ENCODE measurements at regions not wholly inside any gene's neighbourhood (a gene's known extent, or its start where the extent isn't known, plus 50 kb on each side); places are given as distances from the start of the nearest gene placed in this dataset.
"Not testable (repeated sequence)": the region's sequence is repeated elsewhere in the genome, so short reads cannot be mapped to it uniquely, and the experiment has no call there.

DNA sequence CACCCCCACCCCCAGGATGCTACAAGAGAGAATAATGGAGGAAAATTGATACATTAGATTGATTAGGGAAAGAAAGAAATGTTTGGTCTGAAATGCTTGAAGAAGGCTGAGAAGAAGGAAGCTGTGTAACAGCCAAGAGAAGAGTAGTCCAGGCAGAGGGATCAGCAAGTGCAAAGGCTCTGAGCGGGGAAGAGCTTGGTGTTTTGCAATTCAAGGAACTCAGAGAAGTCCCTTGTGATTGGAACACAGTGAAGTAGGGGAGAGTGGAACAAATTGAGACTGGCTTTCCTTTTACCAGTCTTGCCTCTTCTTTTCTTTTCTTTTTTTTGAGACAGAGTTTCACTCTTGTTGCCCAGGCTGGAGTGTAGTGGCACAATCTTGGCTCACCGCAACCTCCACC is 76.6 kb upstream of the CHD6 start:
- intact Hi-C loops (cut with DNase I), result loop anchor here (5.0 to 10.0 kb wide), 5 partner anchors 77 to 550 kb away; partner anchors contain the start of genes CHD6 and LPIN3
- DNase-seq (ENCODE audit: low spot score), result no peak

DNA sequence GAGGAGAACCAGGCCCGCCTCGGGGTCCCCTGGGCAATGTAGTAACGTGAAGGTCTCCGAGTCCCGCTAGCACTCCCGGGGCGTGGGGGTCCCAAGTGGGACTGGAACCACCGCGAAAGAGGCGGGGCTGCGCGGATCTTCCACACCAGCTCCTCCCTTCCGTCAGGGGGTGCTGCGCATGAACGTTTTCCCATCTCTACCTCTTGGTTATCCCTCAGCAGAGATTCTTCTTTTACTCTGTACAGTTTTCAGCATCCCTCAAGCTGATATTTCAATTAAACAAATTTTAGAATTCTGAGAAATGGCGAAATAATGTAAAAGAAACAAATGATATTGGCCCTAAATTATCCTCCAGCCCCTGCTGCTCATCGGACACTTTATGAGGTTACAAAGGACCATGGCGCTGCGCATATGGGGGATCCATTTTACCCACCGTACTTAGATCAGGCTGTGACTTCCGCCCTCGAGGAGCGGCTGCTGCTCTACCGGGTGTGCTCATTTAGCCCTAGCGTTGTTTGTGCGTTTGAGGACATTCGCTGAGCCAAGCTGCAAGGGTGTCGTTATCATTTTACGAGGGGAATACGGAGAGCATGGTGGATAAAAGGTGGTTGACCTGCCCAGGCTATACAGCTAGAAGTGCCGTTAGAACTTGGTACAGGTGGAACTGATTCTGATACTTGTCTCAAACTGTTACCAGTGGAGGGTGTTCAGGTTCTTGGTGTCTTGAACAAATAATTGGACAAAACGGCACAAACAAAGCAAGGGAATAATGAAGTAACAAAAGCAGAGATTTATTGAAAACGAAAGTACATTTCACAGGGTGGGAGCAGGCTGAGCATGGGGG is 75.2 kb upstream of the CHD6 start:
- peak; percentile 84 for DNase-seq (ENCODE audit: low spot score)
- intact Hi-C loops (cut with DNase I), result loop anchor here (5.0 to 10.0 kb wide), 5 partner anchors 76 to 549 kb away; partner anchors contain the start of genes CHD6 and LPIN3

DNA sequence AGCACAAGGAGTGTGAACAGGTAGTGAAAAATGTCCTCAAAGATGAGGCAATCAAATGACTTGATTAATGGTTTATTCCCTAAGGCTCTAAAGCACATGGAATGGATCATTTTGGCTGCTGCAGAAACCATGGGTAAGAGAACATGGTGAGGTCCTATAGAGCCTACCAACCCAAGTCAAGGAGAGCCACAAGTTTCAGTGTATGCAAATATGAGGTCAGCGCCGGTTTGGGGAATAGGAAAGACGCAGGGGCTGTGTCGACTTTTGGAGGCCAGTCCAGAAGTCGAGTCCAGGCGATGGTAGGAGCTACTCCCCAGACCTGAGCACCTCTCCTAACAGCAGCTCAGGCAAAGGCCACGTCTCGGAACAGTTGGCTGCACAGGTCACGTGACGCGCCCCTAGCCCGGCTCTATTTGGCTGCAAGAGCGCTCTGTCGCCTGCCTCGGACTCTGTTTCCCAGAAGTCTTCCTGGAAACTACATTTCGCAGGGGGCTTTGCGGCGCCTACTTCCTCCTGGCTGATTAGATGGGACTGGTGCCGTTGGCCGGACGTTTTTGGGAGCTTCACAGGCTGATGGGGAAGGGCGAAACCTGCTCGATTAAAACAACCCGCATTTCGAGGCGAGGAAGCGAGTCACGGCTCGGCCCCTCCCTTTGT is 74.4 kb upstream of the CHD6 start:
- DNase-seq (ENCODE audit: low spot score), result peak; percentile 90
- intact Hi-C loops (cut with DNase I), result loop anchor here (5.0 to 10.0 kb wide), 5 partner anchors 75 to 548 kb away; partner anchors contain the start of genes CHD6 and LPIN3

DNA sequence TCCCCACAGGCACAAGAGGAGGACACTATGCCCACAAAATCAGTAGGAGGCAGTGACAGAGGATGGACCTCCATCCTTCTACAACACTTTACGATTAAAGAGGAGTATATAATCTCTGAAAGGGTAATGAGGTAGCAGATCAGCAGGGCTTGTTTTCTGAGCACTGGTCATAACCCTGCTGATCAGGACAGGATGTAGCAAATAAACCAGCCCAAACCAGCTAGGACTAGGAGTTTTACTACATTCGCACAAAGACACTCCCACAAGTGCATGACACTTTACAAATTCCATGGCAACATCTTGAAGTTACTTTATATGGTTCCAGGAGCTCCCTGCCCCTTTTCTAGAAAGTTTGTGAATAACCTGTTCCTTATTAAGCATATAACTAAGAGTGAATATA is 73.3 kb upstream of the CHD6 start:
- no peak for DNase-seq (ENCODE audit: low spot score)
- intact Hi-C loops (cut with DNase I), result loop anchor here (5.0 to 10.0 kb wide), 5 partner anchors 74 to 547 kb away; partner anchors contain the start of genes CHD6 and LPIN3

DNA sequence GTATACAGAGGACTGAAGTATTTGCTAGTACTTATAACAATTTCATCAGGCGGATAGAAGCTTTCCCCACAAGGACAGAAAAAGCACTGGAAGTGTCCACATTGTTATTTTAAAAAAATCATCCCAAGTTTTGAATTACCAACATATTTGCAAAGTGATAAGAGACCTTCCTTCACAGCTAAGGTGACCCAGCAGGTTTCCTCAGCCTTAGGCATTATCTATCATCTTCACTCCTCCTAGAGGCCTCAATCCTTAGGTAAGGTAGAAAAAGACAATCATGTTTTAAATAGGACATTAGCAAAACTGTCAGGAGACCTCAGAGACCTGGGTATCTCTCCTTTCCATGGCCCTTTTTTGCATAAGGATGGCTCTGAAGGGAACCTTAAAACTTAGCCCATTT is 72.5 kb upstream of the CHD6 start:
- intact Hi-C loops (cut with DNase I), result loop anchor here (5.0 to 10.0 kb wide), 5 partner anchors 73 to 546 kb away; partner anchors contain the start of genes CHD6 and LPIN3
- DNase-seq (ENCODE audit: low spot score), result no peak

DNA sequence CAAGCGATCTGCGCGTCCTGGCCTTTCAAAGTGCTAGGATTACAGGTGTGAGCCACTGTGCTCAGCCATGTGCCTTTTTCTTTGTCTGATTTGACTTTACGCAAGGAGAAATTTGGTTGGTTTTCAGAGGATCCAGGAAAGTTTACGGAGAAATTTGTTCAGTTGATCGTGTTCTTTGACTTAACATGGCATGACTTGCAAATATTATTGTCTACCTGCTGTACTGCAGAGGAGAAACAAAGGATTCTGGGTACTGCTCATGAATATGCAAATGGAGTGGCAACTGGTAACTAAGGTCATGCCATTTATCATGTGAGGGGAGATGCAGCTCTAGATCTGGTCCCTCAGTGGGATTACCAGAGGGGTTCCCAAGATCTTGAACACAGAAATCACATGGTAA is 68.8 kb upstream of the CHD6 start:
- intact Hi-C loops (cut with DNase I), result no loop called here
- DNase-seq (ENCODE audit: low spot score), result no peak

DNA sequence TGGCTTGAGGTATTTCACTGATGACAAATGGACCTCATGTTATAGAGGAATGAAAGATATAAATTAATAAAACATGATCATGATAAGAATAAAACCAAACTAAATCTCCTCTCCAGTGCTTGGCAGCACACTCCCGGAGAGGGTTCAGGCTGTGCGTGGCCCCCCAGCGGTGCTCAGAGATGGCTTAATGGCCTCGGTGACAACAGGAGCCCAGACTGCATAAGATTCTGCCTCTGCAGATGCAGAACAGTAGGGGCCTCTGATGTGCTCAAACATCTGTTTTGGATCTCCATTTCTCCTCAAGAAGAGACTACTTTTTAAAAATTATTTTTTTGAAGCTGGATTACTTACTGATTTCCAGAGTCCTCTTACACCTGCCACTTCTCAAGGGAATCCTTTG is 67.0 kb upstream of the CHD6 start:
- intact Hi-C loops (cut with DNase I); DNase-seq (ENCODE audit: low spot score): not testable (repeated sequence)

DNA sequence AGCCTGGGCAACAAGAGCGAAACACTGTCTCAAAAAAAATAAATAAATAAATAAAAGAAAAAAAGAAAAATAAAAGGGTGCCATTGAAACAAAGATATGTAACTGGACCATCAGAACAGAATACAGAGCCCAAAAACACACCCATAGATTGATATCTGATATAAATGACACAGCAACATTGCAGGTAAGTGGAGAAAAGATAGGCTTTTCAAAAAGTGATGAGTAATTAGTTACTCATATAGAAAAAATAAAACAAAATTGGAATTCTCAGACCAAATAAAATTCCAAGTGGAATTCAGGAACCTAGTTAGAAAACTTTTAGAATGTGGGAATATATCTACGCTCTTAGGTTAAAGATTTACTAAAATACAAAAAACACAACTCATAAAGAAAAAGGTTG is 60.6 kb upstream of the CHD6 start:
- DNase-seq (ENCODE audit: low spot score), result no peak
- intact Hi-C loops (cut with DNase I), result no loop called here

DNA sequence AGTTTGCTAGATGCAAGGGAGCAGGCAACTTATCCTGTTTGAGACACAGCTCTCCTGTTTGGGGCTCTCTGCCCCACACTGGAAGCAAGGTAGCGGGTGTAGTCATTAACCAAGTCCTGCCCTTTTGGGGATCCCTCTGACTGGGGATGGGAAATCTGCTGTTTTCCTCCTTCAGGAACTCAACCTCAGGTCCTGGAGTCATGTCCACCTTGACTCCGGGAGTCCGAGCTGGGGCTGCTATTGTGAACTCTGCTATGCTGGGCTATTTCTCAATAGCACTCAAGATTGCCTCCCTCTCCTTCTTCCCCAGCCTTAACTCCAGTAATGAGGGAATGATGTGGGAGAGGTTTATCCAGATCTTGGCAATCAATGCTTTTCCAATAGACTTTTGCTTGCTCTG is 54.1 kb upstream of the CHD6 start:
- DNase-seq (ENCODE audit: low spot score), result no peak
- intact Hi-C loops (cut with DNase I), result no loop called here

DNA sequence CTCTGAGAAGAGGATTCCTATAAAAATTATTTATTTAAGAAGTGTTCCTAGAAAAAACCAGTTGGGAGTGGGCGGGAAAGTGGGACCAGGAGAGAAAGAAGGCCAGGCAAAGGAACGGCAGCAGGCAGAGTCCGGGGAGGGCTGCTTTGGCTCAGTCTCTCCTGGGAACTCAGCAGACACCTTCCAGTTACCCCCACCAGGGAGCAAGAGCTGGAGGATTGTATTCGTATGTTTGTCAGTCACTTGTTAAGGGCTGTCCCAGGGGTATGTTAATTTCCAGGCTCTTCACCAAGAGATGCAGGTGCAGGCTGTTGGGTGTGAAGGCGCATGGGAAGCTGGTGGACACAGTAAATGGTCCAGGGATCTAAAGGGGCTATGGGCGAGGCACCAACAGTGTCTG is 53.0 kb upstream of the CHD6 start:
- DNase-seq (ENCODE audit: low spot score), result no peak
- intact Hi-C loops (cut with DNase I), result no loop called here

DNA sequence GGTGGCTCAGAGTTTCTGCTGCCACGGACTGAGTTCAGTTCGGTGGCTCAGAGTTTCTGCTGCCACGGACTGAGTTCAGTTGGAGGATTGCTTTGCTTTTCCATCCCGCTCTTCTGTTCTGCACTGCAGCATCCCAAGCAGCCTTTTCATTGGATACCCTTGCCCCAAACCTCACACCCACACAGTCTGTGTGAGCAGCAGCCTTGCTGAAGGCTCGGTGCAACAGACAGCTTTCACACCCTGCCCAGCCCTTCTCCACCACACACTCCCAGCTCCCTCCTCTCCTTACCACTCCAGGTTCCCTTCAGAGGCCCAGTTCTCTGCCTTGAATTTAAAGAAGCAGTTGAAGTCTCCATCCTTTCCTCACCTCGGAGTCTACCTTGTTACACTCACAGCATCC is 52.5 kb upstream of the CHD6 start:
- no peak for DNase-seq (ENCODE audit: low spot score)
- intact Hi-C loops (cut with DNase I), result no loop called here

DNA sequence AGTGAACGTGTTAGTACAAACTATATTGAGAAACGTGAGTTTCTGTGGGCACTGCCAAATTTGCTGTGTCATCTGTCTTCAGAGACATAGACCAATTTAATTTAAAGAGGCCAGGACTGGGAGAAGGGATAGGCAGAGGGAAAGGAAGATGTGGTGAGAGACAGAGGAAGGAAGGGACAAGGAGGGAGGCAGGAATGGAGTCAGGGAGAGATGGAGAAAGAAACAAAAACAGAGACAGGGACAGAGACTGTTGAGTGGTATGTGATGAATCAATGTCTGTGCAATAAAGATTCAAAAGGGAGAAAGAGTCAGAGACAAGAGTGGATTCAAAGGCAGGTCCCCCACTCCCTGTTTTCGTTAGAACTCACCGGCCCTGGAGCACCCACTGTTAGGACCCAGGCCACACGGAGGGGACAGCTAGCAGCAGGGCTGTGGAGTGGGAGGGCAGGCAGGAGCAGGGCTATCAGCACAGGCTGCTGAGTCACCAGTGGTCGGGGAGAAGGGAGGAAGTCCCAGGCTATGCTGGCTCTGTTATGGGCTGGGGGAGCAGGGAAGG is 51.6 kb upstream of the CHD6 start:
- intact Hi-C loops (cut with DNase I), result no loop called here

DNA sequence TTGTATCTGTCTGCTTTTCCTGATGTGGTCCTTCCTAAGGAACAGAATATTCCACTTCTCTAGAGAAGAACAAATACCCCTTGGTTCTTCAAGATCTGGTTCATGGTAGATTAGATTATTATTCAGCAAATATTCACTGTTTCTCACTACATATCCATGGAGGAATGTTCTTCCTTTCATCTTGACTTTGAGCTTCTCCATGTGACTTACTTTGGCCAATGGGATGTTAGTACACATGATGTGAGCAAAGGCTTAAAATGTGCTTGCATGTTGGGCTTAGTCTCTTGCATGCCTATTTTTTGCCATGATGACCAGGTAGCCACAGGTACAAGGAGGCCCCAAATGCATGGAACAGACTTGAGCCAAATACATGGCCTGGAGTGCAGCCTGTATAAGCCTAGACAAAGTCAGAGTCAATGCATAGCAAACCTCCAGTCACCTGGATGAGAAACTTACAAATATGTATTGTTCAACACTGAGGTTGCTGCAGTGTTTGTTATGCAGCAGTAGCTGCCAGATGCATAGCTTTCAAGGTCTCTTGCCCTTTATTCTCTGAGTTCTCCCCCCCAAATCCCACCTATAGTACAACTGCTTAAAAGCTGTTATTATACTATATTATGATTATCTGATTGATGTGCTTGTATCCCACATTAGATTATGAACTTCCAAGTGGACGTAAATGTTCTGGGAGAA is 50.0 kb upstream of the CHD6 start:
- DNase-seq (ENCODE audit: low spot score), result no peak
- intact Hi-C loops (cut with DNase I), result no loop called here

More for the DNA sequence above, 51.6 kb upstream of the CHD6 start:
- DNase-seq (ENCODE audit: low spot score), result no peak
